Vagina (tissue), 2 donors: ENCODE measurements at regions not wholly inside any gene's neighbourhood (a gene's known extent, or its start where the extent isn't known, plus 50 kb on each side); places are given as distances from the start of the nearest gene placed in this dataset.

Experiments
- POLR2A ChIP-seq, 2 donors: fragments of 450-650 bp; IDR thresholded peaks; one replicate each; pipeline ENCODE4 v1.6.1; 2017; ENCODE audit warnings: antibody characterized with exemption in 2 of 2, mild to moderate bottlenecking in 2 of 2, moderate library complexity in 2 of 2
- POLR2AphosphoS5 ChIP-seq, 2 donors: sonication (generic); formaldehyde crosslinking; IDR thresholded peaks; one replicate each; pipeline ENCODE4 v1.9.0; 2017; ENCODE audit warnings: antibody characterized with exemption in 2 of 2, mild to moderate bottlenecking in 2 of 2, low read depth in 1 of 2; ENCODE audit not compliant: insufficient read depth in 1 of 2

DNA sequence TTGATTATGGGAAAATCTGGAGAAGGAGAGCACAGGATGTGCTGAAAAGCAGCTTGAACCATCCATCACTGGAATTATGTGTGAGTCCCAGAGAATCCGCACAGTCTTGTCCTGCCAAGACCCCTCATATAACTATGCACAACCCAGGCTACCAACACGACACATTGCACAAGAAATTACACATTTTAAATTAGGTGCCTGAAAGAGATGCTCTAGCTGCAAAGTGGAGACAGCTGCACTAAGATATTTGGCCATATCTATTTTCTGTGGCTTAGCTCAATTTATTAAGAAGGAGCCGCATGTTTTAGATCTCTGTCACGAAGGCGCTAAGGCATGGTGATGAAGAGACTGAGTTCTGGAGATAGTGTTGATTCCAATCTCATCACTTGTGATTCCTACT, 1308.4 kb downstream of the CDH8 start:
- TF ChIP-seq POLR2A (IDR thresholded peaks at IDR 0.05) (no peak), POLR2AphosphoS5 (IDR thresholded peaks at IDR 0.05; ENCODE audit: insufficient read depth in 1 of 2, low read depth in 1 of 2) (no peak)
